Astrocyte of the hippocampus (primary cell): ENCODE measurements at regions not wholly inside any gene's neighbourhood (a gene's known extent, or its start where the extent isn't known, plus 50 kb on each side); places are given as distances from the start of the nearest gene placed in this dataset.
"Not testable (repeated sequence)": the region's sequence is repeated elsewhere in the genome, so short reads cannot be mapped to it uniquely, and the experiment has no call there.

Source experiments
- DNase-seq: peaks from one replicate; pipeline ENCODE4 v3.0.0; 2011; ENCODE audit warnings: low read depth, low spot score

DNA sequence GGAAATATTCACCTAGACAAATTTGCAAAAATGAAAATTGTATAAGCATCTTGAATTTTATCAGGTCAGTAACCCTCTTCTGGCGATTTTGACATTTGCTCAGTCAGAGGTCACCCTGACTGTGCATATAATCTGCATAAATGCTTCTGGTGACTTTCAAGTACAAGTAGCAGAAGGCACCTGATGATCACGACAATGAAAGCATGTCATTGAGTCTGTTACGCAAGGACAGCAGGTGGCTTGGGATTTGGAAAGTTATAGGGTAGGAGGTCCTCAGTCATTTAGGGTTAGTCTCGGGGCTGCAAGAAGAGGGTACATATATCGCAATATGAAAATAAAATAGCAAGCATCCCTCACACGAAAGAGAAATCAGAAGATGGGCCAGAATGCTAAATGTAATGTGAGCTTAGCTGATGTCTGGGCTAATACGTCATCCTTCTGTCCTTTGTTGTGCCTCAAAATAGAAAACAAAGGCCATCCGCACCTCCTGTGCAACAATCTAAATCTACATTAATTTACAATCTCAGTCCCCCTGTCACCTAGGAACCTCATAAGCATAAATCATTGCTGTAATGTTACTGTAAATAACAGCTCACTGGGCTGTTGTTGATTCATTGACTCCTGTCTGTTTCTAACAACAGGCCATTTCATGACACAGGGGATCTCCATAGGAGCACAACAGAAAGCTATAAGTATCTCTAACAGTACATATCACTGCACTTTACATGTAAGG is 155.2 kb upstream of the RSPO3 start:
- DNase-seq = no peak

GRCh38 chr6:126967296-126968005 is 151.0 kb upstream of the RSPO3 start:
- no peak for DNase-seq

DNA sequence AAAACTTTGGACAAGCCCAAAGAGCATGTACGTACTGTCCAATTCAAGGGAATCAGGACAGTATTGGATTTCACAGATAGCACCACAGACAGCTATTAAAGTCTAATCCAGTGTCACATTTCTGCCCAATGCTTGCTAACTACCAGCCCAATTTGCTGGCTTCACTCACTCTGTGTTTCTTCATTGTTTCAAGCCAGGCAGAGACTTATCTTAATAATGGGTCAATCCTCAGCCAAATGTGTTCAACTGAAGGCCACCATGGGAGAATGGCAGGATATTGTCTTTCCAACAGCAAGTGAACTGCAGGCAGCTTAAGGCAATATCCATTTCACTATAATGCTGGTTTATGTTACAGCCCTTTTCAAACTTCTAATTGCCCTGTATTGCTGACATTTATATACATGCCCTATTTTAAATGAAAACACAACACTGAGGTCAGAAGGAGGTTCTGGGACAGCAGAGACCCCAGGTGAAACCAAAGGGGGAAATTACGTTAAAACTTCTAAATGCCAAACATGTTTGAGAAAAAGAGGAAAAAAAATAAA is 142.1 kb upstream of the RSPO3 start:
- DNase-seq = no peak

DNA sequence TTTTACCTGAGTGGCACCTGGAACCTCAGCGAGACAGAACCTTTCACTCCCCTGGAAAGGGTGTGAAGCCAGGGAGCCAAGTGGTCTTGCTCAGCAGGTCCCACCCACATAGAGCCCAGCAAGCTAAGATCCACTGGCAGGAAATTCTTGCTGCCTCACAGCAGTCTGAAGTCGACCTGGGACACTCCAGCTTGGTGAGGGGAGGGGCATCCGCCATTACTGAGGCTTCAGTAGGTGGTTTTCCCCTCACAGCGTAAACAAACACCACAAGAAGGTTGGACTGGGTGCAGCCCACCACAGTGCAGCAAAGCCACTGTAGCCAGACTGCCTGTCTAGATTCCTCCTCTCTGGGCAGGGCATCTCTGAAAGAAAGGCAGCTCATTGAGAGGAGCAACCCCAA is 134.7 kb upstream of the RSPO3 start:
- no peak for DNase-seq

- DNase-seq = not testable (repeated sequence)
These were observed 130.3 kb upstream of the RSPO3 start for GRCh38 chr6:126988125-126988524.

GRCh38 chr6:127000631-127001030 is 117.8 kb upstream of the RSPO3 start:
- DNase-seq = no peak

- no peak for DNase-seq
These were observed 104.6 kb upstream of the RSPO3 start for GRCh38 chr6:127013865-127014264.

DNA sequence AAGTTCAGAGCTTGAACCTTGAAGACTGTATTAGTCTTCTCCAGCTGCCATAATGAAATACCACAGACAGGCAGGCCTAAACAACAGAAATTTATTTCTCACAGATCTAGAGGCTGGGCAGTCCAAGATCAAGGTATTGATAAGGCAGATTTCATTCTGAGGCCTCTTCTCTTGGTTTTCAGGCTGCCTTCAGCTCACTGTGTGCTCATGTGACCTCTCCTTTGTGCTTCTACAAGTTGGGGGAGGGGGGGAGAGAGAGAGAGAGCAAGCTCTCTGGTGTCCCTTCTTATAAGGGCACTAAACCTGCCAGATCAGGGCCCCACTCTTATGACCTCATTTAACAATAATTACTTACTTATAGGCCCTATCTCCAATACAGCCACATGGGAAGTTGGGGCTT is 102.6 kb upstream of the RSPO3 start:
- no peak for DNase-seq

GRCh38 chr6:127019828-127020227 is 98.6 kb upstream of the RSPO3 start:
- no peak for DNase-seq

GRCh38 chr6:127022302-127022701 is 96.2 kb upstream of the RSPO3 start:
- peak; percentile 46 for DNase-seq

GRCh38 chr6:127023001-127023778 is 95.3 kb upstream of the RSPO3 start:
- no peak for DNase-seq

DNA sequence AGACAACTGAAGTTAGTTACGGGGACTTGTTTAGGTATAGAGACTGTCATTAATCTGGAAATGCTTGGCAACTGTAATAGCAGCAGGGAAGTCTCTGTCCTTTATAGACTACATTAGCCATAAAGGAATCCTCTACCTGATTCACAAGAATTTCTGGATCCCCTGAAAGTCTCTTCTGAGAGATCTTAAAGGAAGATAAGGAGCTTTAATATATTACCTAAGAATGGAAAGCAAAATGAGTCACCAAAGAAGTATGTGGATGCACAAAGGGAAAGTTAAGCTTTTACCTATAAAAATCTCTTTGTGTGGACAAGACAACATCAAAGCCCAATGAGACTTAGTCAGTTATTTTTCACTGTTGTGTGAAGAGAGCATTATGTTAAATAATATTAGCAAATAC is 92.2 kb upstream of the RSPO3 start:
- DNase-seq = peak; percentile 25

GRCh38 chr6:127030111-127030510 is 88.4 kb upstream of the RSPO3 start:
- no peak for DNase-seq

GRCh38 chr6:127030836-127031235 is 87.6 kb upstream of the RSPO3 start:
- no peak for DNase-seq

GRCh38 chr6:127031511-127031910 is 87.0 kb upstream of the RSPO3 start:
- no peak for DNase-seq

DNA sequence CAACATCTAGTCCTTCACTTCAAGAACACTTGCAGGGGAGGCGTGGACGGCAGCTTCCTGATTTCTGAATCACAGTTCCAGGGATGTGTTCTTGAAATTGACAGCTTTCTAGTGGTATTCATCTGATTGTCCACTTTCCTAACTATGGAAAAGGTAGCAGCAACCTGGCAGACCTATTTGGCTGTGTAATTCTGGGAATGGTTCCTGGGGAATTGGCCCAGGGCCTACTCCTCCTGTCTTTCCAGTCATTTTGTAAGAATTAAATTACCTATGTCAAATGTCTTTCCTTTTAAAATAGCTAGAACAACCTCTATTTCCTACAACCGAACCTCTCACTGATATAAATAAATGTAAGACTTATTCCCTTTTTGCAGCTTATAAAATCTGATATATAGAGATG is 85.5 kb upstream of the RSPO3 start:
- no peak for DNase-seq

- DNase-seq = peak; percentile 88
These were observed 66.8 kb upstream of the RSPO3 start for GRCh38 chr6:127051571-127052260.

DNA sequence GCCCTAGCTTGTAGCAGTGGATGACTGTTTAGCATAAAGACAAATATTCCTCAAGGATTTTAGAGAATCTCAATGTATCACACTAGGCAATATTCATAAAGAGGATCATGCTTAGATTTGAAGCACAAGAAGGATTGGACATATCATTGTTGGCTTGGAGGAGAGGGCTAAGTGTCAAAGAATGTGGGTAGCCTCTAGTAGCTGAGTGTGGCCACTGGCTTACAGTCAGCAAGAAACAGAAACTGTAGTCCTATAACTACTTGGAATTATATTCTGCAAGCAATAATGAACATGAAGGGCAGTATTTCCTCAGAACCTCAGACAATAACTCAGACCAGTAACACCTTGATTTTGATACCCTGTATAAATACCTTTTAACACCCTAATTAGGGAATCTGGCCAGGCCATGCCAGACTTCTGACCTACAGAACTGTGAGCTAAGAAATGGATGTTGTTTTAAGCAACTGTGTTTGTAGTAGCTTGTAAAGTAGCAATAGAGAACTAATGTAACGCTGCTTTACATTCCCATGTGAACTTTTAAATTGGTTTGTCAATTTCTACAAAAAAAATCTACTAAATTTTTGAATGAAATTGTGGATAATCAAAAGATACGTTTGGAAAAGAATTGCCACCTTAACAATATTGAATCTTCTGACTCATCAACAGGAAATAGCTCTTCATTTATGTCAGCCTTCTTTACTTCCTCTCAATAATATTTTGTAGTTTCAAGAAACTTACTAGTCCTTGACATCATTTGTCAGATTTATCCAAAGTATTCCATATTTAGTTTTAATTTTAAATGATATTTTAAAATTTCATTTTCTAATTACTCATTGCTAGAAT is 65.2 kb upstream of the RSPO3 start:
- peak; percentile 43 for DNase-seq

DNA sequence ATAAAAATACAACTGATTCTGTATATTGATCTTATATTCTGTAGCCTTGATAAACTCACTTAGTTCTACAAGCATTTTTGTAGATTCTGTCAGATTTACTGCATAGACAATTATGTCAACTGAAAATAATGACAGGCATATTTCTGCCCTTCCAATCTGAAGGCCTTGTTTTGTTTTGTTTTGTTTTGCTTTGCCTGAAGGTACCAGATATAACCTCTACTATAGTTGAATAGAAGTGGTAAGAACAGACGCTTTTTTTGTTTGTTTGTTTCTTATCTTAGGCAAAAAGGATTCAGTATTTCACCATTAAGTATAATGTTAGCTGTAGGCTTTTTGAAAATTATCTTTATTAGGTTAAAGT is 64.6 kb upstream of the RSPO3 start:
- DNase-seq = no peak

- peak; percentile 55 for DNase-seq
These were observed 60.4 kb upstream of the RSPO3 start for GRCh38 chr6:127058027-127058426.

DNA sequence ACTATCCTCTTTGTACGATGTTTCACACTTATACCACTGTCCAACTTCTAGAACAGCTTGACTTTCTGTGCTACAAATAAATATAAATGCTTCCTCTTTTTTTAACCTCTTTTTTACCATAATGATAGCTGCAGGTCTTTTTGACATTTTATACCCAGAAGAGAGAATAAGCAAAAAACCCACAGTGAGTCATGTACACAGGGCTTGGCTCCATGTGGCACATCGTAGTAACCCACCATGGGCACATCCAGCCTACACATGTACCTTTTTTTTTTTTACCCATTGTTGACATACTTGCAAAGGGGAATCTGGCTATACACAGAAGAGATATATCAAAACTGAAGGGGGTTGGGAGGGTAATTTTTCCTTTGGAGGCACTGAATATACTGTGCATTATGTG is 59.5 kb upstream of the RSPO3 start:
- DNase-seq = no peak
